PC-9 (cell line): ENCODE measurements at regions not wholly inside any gene's neighbourhood (a gene's known extent, or its start where the extent isn't known, plus 50 kb on each side); places are given as distances from the start of the nearest gene placed in this dataset.

Source experiments
- BruUV-seq: library from RNA; stranded (reverse); fragments of 400-500 nt; replicated peaks from 2 replicates; lab custom pipeline; 2021; lab: Mats Ljungman, UMichigan
- CTCF ChIA-PET: fragments of 300-600 bp; sonication (Branson Sonifier 250); formaldehyde crosslinking; loops from one replicate; lab custom pipeline; 2022; ENCODE audit warnings: antibody characterized with exemption; lab: Charles Lee
- POLR2A ChIA-PET: fragments of 300-600 bp; sonication (Branson Sonifier 250); formaldehyde crosslinking; loops from one replicate; lab custom pipeline; 2022; ENCODE audit warnings: antibody characterized with exemption; ENCODE audit not compliant: unreplicated experiment; lab: Charles Lee
- DNase-seq, 2 experiments: peaks; one replicate each; pipeline versions ENCODE4 v3.0.0 to v3.0.0-alpha.2; 2015 to 2022; ENCODE audit warnings: mixed read lengths in 1 of 2
- H2AFZ ChIP-seq: fragments of 200-600 bp; sonication (generic); 2 replicates; pipeline ENCODE4 v1.8.1; 2017; ENCODE audit warnings: antibody characterized with exemption
- H3F3A ChIP-seq: fragments of 200-600 bp; sonication (generic); 2 replicates; pipeline ENCODE4 v1.8.1; 2017; ENCODE audit warnings: antibody characterized with exemption, mild to moderate bottlenecking, low read depth; ENCODE audit not compliant: insufficient read depth
- H3K27ac ChIP-seq: fragments of 200-600 bp; sonication (generic); 2 replicates; pipeline ENCODE4 v1.6.1; 2016; ENCODE audit warnings: mixed run types
- H3K27me3 ChIP-seq: fragments of 200-600 bp; sonication (generic); 2 replicates; pipeline ENCODE4 v1.6.1; 2016; ENCODE audit warnings: low read depth, mixed run types; ENCODE audit not compliant: insufficient read depth
- H3K36me3 ChIP-seq: fragments of 200-600 bp; sonication (generic); 2 replicates; pipeline ENCODE4 v1.6.1; 2016; ENCODE audit warnings: low read depth, mixed run types
- H3K4me1 ChIP-seq: fragments of 200-600 bp; sonication (generic); replicated peaks from 2 replicates; pipeline ENCODE4 v1.6.1; 2016; ENCODE audit warnings: mixed run types; ENCODE audit not compliant: insufficient read depth
- H3K4me2 ChIP-seq: fragments of 200-600 bp; sonication (generic); 2 replicates; pipeline ENCODE4 v1.6.1; 2017; ENCODE audit warnings: mixed run types
- H3K4me3 ChIP-seq: fragments of 200-600 bp; sonication (generic); 2 replicates; pipeline ENCODE4 v1.6.1; 2016; ENCODE audit warnings: mixed run types
- H3K79me2 ChIP-seq: fragments of 200-600 bp; sonication (generic); 2 replicates; pipeline ENCODE4 v1.6.1; 2017; ENCODE audit warnings: low read depth, mixed run types
- H3K9me2 ChIP-seq: fragments of 200-600 bp; sonication (generic); 2 replicates; pipeline ENCODE4 v1.8.1; 2017; ENCODE audit warnings: mild to moderate bottlenecking; ENCODE audit not compliant: insufficient read depth
- H3K9me3 ChIP-seq: fragments of 200-600 bp; sonication (generic); 2 replicates; pipeline ENCODE4 v1.8.1; 2016; ENCODE audit warnings: low read depth; ENCODE audit not compliant: insufficient read depth
- H4K20me1 ChIP-seq: fragments of 200-600 bp; sonication (generic); 2 replicates; pipeline ENCODE4 v1.8.1; 2017; ENCODE audit not compliant: insufficient read depth
- CTCF ChIP-seq: fragments of 200-600 bp; sonication (generic); conservative IDR thresholded peaks from 2 replicates; pipeline ENCODE4 v1.6.1; 2017; ENCODE audit warnings: mixed run types, antibody characterized with exemption, mild to moderate bottlenecking, moderate library complexity
- EZH2 ChIP-seq: fragments of 200-600 bp; sonication (generic); IDR thresholded peaks from 2 replicates; pipeline ENCODE4 v1.8.0; 2017; ENCODE audit warnings: antibody characterized with exemption, low read depth
- intact Hi-C: fragments of 100-400 bp; cut with micrococcal nuclease; formaldehyde crosslinking; loops from one replicate; pipeline ENCODE4 v1.10.0; 2022; ENCODE audit not compliant: unreplicated experiment

GRCh38 chr16:86951041-86951822 lies 366.0 kb downstream of the C16orf95 start:
- H3F3A ChIP-seq: no peaks in the 10 kb centered on the region
- H3K9me3 ChIP-seq: no peaks in the 10 kb centered on the region
- H4K20me1 ChIP-seq: no peaks in the 10 kb centered on the region
- no peaks in the 10 kb centered on the region for H3K9me2 ChIP-seq
- intact Hi-C loops: no loop called here
- TF ChIP-seq EZH2 (no peak), CTCF (no peak)
- no peak for DNase-seq
- POLR2A ChIA-PET: no interaction called here
- CTCF ChIA-PET: no interaction called here
- no peaks in the 10 kb centered on the region for H3K36me3 ChIP-seq
- no peak overlapping the region for H2AFZ ChIP-seq
- peaks cover 68% of the 10 kb centered on the region for H3K27me3 ChIP-seq
- no peak overlapping the region for H3K4me2 ChIP-seq
- H3K4me3 ChIP-seq: no peak overlapping the region
- no TSS peak for BruUV-seq
- H3K79me2 ChIP-seq: no peaks in the 10 kb centered on the region
- H3K27ac ChIP-seq: no peak overlapping the region
- H3K4me1 ChIP-seq: no peaks in the 10 kb centered on the region

GRCh38 chr16:86951831-86952598 lies 365.2 kb downstream of the C16orf95 start:
- POLR2A ChIA-PET: interaction anchor here (0.7 kb wide), 1 partner anchor 17 kb away, joined by 5 read pairs; no protein-coding TSS in a partner anchor
- Histone ChIP-seq H4K20me1 (no peaks in the 10 kb centered on the region), H3F3A (no peaks in the 10 kb centered on the region), H3K79me2 (no peaks in the 10 kb centered on the region), H3K4me2 (no peak overlapping the region), H3K27me3 (peaks cover 68% of the 10 kb centered on the region), H3K9me2 (no peaks in the 10 kb centered on the region), H3K4me3 (no peak overlapping the region), H3K4me1 (no peaks in the 10 kb centered on the region), H3K27ac (no peak overlapping the region), H3K9me3 (no peaks in the 10 kb centered on the region), H2AFZ (no peak overlapping the region), H3K36me3 (no peaks in the 10 kb centered on the region)
- no TSS peak for BruUV-seq
- CTCF ChIA-PET: no interaction called here
- DNase-seq: no peak
- intact Hi-C loops: no loop called here
- TF ChIP-seq EZH2: no peak
- TF ChIP-seq CTCF: no peak

GRCh38 chr16:86952769-86953168 lies 364.4 kb downstream of the C16orf95 start:
- no peak overlapping the region for H3K27ac ChIP-seq
- POLR2A ChIA-PET: interaction anchor here (0.7 kb wide), 1 partner anchor 18 kb away, joined by 5 read pairs; no protein-coding TSS in a partner anchor
- H3K9me3 ChIP-seq: no peaks in the 10 kb centered on the region
- H3K4me2 ChIP-seq: no peak overlapping the region
- H4K20me1 ChIP-seq: no peaks in the 10 kb centered on the region
- H3F3A ChIP-seq: no peaks in the 10 kb centered on the region
- no TSS peak for BruUV-seq
- H3K4me3 ChIP-seq: no peak overlapping the region
- peaks cover 68% of the 10 kb centered on the region for H3K27me3 ChIP-seq
- no peaks in the 10 kb centered on the region for H3K9me2 ChIP-seq
- H3K4me1 ChIP-seq: no peaks in the 10 kb centered on the region
- H2AFZ ChIP-seq: no peak overlapping the region
- no peaks in the 10 kb centered on the region for H3K36me3 ChIP-seq
- TF ChIP-seq CTCF: no peak
- TF ChIP-seq EZH2: no peak
- no peak for DNase-seq
- CTCF ChIA-PET: no interaction called here
- no peaks in the 10 kb centered on the region for H3K79me2 ChIP-seq
- intact Hi-C loops: no loop called here
